IPS-20b (cell line): ENCODE measurements at regions not wholly inside any gene's neighbourhood (a gene's known extent, or its start where the extent isn't known, plus 50 kb on each side); places are given as distances from the start of the nearest gene placed in this dataset.
"Not testable (repeated sequence)": the region's sequence is repeated elsewhere in the genome, so short reads cannot be mapped to it uniquely, and the experiment has no call there.

Experiments
- H3K27ac ChIP-seq: one replicate; pipeline ENCODE4 v1.5.1; 2013; ENCODE audit warnings: low read length
- H3K27me3 ChIP-seq: 2 replicates; pipeline ENCODE4 v1.6.1; 2013; ENCODE audit warnings: mild to moderate bottlenecking, low read length, inconsistent platforms; ENCODE audit not compliant: insufficient read depth
- H3K36me3 ChIP-seq: 2 replicates; pipeline ENCODE4 v1.6.1; 2013; ENCODE audit warnings: low read depth, mild to moderate bottlenecking, inconsistent platforms, low read length, moderate library complexity; ENCODE audit not compliant: insufficient read depth
- H3K4me1 ChIP-seq: 2 replicates; pipeline ENCODE4 v1.6.1; 2013; ENCODE audit warnings: mild to moderate bottlenecking, control low read depth, inconsistent platforms, low read length, moderate library complexity; ENCODE audit not compliant: insufficient read depth
- H3K4me3 ChIP-seq: 2 replicates; pipeline ENCODE4 v1.5.1; 2013; ENCODE audit warnings: mild to moderate bottlenecking, low read length, inconsistent platforms
- H3K9ac ChIP-seq: 2 replicates; pipeline ENCODE4 v1.6.1; 2013; ENCODE audit warnings: low read depth, mild to moderate bottlenecking, inconsistent platforms, low read length, moderate library complexity
- H3K9me3 ChIP-seq: 2 replicates; pipeline ENCODE4 v1.6.1; 2013; ENCODE audit warnings: mild to moderate bottlenecking, low read depth, low read length, inconsistent platforms; ENCODE audit not compliant: insufficient read depth

DNA sequence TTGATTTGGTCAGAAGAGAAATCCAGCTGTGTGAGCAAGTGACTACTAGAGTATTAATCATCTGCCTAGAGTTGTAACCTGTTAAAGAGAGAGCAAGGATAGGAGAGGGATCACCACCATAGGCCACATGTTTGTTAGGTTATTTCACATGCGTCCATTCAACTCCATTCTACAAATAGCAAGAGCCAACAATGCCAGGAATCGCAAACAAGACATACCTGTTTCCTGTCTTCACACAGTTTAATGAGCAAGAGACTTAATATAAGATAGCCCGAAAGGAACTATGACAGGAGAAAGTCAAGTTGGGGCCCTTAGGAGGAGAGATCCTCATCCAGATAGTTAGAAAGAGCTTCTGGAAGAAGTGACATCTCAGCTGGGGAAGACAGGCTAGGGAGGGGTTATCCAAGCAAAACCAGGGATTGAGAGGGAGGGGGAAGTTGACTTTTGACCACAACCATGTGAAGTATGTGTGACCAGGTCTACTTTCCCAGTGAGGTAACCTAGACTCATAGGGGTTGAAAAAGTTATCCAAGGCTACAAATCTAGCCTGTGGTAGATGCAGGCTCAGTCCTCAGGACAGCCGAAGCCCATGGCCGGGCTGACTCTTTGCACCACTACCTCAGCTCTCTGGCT, 147.4 kb downstream of the ALDH8A1 start:
- no peaks in the 10 kb centered on the region for H3K27me3 ChIP-seq
- no peak overlapping the region for H3K4me3 ChIP-seq
- H3K9ac ChIP-seq = no peak overlapping the region
- no peaks in the 10 kb centered on the region for H3K4me1 ChIP-seq
- H3K27ac ChIP-seq = no peak overlapping the region
- no peaks in the 10 kb centered on the region for H3K9me3 ChIP-seq
- H3K36me3 ChIP-seq = no peaks in the 10 kb centered on the region

DNA sequence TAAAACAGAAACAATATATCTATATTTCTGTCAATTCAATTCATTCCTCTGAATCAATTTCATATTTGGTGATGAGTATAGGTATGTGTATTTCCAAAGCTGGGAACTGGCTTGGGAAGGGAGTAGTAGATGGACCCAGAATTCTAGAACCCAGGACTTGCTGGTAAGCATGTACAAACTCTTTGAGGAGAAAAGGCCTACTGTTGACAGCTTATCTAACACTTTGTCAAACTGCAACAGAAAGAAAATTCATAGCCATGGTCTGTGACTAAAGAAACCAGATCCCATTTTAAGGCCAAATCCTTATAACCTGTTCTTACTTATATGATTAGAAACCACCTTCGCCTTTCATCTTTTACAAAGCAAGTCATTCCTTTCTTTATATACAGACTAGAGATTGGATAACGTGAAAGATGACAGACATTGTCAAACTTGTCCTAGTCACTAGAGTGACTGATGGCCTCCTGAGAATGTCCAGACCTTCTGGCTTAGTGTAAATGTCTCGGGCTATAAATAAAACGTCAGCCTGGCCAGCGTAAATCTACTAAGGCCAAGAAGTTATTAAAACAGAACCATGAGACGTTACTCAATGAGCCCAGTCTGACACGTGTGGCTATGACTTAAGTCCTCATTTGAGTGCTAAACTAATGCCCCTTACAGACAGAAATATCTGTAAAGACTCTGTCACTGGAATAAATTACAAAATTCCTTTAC, 152.3 kb downstream of the ALDH8A1 start:
- Histone ChIP-seq H3K9ac (no peak overlapping the region), H3K4me1 (no peaks in the 10 kb centered on the region)

DNA sequence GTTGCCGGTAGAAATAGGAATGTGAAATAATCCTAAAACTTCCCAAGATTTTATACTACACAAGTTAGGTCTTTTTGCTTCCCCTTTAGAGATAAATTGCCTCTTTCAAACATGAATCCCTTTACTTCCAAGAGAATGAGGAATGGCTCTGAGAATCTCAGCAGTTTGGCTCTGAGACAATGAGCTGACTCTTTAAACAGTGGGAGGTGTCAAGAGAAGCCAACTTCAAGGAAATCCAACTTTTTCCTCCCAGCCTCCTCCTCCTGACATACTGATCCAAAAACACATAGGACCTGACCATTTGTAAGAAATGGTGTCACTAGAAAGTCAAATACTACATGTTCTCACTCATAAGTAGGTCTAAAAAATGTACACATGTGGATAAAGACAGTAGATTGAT, 154.2 kb downstream of the ALDH8A1 start:
- no peak overlapping the region for H3K9ac ChIP-seq
- H3K4me3 ChIP-seq = no peak overlapping the region
- H3K27me3 ChIP-seq = no peaks in the 10 kb centered on the region
- no peaks in the 10 kb centered on the region for H3K36me3 ChIP-seq
- H3K9me3 ChIP-seq = no peaks in the 10 kb centered on the region
- H3K4me1 ChIP-seq = no peaks in the 10 kb centered on the region
- no peak overlapping the region for H3K27ac ChIP-seq

More for the DNA sequence above, 152.3 kb downstream of the ALDH8A1 start:
- H3K36me3 ChIP-seq = no peaks in the 10 kb centered on the region
- H3K4me3 ChIP-seq = no peak overlapping the region
- no peaks in the 10 kb centered on the region for H3K27me3 ChIP-seq
- H3K27ac ChIP-seq = no peak overlapping the region
- no peaks in the 10 kb centered on the region for H3K9me3 ChIP-seq

DNA sequence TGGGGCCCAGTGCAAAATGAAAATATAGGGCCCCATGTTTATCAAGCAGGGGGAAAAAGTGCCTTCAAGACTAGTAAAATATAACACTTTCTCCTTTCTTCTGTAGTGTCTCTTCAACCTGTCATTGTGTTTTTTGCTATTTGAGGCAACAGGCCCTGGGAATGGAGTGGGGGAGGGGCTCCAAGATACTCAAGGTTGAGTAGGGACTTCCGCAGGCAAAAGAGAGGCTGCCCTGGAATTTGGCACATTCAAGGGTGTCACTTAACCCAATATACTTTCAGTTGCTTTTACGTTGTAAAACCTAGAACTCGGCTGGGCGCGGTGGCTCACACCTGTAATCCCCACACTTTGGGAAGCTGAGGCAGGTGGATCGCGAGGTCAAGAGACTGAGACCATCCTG, 154.9 kb downstream of the ALDH8A1 start:
- no peaks in the 10 kb centered on the region for H3K36me3 ChIP-seq
- no peaks in the 10 kb centered on the region for H3K4me1 ChIP-seq
- no peaks in the 10 kb centered on the region for H3K9me3 ChIP-seq
- no peak overlapping the region for H3K4me3 ChIP-seq
- no peak overlapping the region for H3K27ac ChIP-seq
- no peaks in the 10 kb centered on the region for H3K27me3 ChIP-seq
- H3K9ac ChIP-seq = no peak overlapping the region

DNA sequence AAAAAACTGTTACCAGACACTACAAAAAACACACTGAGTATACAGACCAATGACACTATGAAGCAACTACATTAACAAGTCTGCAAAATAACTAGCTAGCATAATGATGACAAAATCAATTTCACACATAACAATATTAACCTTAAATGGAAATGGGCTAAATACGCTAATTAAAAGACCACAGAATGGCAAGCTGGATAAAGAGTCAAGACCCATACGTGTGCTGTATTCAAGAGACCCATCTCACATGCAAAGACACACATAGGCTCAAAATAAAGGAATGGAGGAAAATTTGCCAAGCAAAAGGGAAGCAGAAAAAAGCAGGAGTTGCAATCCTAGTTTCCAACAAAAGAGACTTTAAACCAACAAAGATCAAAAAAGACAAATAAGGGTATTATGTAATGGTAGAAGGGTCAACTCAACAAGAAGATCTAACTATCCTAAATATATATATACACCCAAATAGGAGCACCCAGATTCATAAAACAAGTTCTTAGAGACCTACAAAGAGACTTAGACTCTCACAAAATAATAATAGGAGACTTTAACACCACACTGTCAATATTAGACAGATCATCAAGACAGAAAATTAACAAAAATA, 158.6 kb downstream of the ALDH8A1 start:
- H3K27ac ChIP-seq, H3K9ac ChIP-seq, H3K9me3 ChIP-seq, H3K4me3 ChIP-seq, H3K4me1 ChIP-seq, H3K36me3 ChIP-seq, H3K27me3 ChIP-seq: not testable (repeated sequence)

DNA sequence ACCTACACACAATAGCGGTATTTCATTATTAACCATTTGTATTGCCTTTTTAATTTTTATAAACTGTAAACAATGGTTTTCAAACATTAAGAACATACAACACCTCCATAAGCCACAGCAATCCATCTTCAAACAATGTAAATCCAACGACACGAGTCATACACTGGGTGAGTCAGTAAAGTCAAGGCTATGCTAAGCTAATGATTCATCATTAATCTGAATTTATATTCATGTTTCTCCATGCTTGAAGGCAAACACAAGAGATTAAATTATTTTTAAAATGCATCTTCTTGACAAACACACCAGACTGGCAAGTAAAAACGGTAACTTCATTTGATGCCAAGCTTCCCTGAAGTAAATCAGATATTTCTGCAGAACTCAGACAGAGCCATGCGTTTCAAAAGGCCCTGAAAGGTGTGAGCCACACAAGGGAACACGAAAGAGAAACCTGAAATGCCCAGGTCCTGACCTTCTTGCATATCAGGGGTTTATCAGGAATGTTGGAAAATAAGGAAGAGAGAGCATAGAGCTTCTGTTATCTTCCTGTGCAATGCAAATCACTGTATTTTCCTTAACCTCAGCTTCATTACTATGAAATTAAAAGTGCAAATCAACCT, 162.5 kb downstream of the ALDH8A1 start:
- Histone ChIP-seq H3K27ac (no peak overlapping the region), H3K36me3 (no peaks in the 10 kb centered on the region), H3K9me3 (no peaks in the 10 kb centered on the region), H3K27me3 (no peaks in the 10 kb centered on the region), H3K9ac (no peak overlapping the region), H3K4me3 (no peak overlapping the region), H3K4me1 (no peaks in the 10 kb centered on the region)

DNA sequence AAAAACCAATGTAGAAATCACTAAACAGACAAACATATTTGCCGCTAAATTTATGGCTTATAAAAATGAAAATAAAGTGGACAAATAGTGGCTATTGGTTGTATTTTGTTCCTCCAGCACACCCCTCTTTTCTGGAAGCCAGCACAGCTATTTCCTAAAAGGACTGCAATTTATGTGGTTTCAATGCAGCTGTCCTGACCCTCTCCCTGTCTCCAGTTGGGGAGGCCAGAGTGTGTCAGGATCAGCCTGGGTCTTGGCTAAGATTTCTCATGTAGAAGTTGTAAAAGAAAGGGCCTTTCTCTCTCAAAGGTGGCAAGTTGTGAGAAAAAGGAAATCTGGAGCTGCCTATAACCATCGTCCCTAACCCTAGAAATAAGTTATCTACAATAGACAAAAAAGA, 165.6 kb downstream of the ALDH8A1 start:
- H3K4me3 ChIP-seq = no peak overlapping the region
- H3K9ac ChIP-seq = no peak overlapping the region
- peaks cover 4% of the 10 kb centered on the region; the same call in 1 of the 2 replicates for H3K9me3 ChIP-seq
- no peaks in the 10 kb centered on the region for H3K27me3 ChIP-seq
- no peaks in the 10 kb centered on the region for H3K36me3 ChIP-seq
- H3K4me1 ChIP-seq = no peaks in the 10 kb centered on the region
- no peak overlapping the region for H3K27ac ChIP-seq

DNA sequence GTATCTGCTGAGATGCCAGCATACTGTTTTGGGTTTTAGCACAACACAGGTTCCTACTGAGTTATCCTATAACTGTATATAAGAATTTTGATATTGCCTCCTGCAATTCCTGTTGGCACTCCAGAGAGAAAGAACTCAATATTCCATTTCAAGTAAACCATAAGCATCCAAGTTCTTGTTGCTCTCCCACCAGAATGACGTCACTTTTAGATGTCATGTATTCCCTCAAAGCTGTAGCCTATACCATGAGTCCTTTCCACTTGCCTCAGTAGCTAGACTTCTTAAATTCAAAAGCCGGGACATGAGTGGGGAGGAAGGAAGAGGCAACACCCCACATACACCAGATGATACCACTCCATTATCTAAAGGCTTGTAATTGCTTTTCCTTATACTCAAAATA, 171.5 kb downstream of the ALDH8A1 start:
- Histone ChIP-seq H3K4me1 (no peaks in the 10 kb centered on the region), H3K9me3 (peaks cover 8% of the 10 kb centered on the region; the same call in 1 of the 2 replicates), H3K9ac (no peak overlapping the region), H3K4me3 (no peak overlapping the region), H3K27me3 (no peaks in the 10 kb centered on the region), H3K36me3 (no peaks in the 10 kb centered on the region), H3K27ac (no peak overlapping the region)

DNA sequence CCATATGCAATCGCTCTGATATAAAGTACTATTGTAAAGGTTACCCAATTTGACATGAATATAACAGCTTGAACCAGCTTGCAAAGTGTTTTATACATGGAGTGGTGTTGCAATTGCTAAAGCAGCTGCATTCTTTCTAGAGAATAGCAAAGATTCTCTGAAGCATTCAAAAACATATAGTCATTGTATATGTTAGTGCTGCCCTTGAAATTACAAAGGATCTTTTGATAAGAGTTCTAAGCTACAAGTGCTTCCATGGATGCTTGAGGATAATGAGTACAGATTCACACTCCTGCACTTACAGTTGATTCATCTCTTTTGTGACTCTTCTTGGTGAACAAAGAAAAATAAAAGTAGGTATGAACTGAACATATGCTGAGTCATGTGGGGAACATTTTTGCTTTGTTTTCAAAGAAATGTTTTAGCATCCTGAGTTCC, 175.7 kb downstream of the ALDH8A1 start:
- no peaks in the 10 kb centered on the region for H3K4me1 ChIP-seq

DNA sequence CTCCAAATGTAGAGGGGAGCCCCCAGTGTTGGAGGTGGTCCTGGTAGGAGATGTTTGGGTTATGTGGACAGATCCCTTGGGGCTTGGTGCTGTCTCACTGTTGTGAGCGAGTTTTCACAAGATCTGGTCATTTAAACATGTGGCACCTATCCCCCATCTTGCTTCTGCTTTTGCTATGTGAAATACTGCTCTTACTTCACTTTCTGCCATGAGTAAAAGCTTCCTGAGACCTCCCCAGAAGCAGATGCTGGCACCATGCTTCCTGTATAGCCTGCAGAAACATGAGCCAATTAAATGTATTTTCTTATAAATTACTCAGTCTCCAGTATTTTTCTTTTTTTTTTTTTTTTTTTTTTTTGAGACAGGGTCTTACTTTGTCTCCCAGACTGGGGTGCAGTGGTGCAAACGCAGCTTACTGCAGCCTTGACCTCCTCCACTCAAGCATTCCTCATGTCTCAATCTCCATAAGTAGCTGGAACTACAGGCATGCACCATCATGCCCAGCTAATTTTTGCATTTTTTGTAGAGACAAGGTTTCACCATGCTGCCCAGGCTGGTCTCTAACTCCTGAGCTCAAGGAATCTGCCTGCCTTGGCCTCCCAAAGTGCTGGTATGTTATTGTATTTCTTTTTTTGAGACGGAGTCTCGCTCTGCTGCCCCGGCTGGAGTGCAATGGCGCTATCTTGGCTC, 177.1 kb downstream of the ALDH8A1 start:
- no peak overlapping the region for H3K9ac ChIP-seq
- no peaks in the 10 kb centered on the region for H3K36me3 ChIP-seq
- H3K27ac ChIP-seq = no peak overlapping the region
- H3K27me3 ChIP-seq = no peaks in the 10 kb centered on the region
- no peak overlapping the region for H3K4me3 ChIP-seq
- H3K4me1 ChIP-seq = no peaks in the 10 kb centered on the region
- H3K9me3 ChIP-seq = no peaks in the 10 kb centered on the region

More for the DNA sequence above, 175.7 kb downstream of the ALDH8A1 start:
- no peaks in the 10 kb centered on the region for H3K27me3 ChIP-seq
- H3K9ac ChIP-seq = no peak overlapping the region
- 0 out of 2 replicates have a peak, but pooled peaks cover 4% of the 10 kb centered on the region for H3K9me3 ChIP-seq
- H3K4me3 ChIP-seq = no peak overlapping the region
- no peak overlapping the region for H3K27ac ChIP-seq
- H3K36me3 ChIP-seq = no peaks in the 10 kb centered on the region

DNA sequence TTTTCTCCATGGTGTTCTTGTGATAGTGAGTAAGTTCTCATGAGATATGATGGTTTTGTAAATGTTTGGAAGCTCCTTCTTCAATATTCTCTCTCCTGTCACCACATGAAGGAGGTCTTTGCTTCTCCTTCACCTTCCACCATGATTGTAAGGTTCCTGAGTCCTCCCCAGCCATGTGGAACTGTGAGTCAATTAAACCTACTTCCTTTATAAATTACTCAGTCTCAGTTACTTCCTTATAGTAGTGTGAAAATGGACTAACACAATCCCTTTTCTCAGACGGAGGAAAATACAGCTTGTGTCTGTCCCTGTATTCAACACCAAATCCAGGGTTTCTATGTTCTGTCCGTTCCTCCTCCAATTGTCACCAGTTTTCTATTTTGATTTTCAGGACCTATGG, 181.0 kb downstream of the ALDH8A1 start:
- H3K9me3 ChIP-seq = no peaks in the 10 kb centered on the region
- H3K4me3 ChIP-seq = no peak overlapping the region
- H3K9ac ChIP-seq = no peak overlapping the region
- no peak overlapping the region for H3K27ac ChIP-seq
- H3K36me3 ChIP-seq = no peaks in the 10 kb centered on the region
- no peaks in the 10 kb centered on the region for H3K4me1 ChIP-seq
- no peaks in the 10 kb centered on the region for H3K27me3 ChIP-seq
